Mammary epithelial cell (primary cell): ENCODE measurements at regions not wholly inside any gene's neighbourhood (a gene's known extent, or its start where the extent isn't known, plus 50 kb on each side); places are given as distances from the start of the nearest gene placed in this dataset.

Experiments used
- EZH2 ChIP-seq: IDR thresholded peaks from 2 replicates; pipeline ENCODE4 v1.6.1; 2012; ENCODE audit warnings: low read length, inconsistent platforms, borderline replicate concordance
- TF ChIP-seq, protein P1 (sequence below), 2 donors: IDR thresholded peaks in 1 of 2; conservative IDR thresholded peaks in 1 of 2; 2 replicates each; pipeline ENCODE4 v1.5.1; 2011 to 2012; ENCODE audit warnings: inconsistent platforms in 2 of 2, low read length in 2 of 2, mild to moderate bottlenecking in 2 of 2, control low read depth in 1 of 2, low read depth in 1 of 2; ENCODE audit not compliant: insufficient read depth in 1 of 2; ENCODE audit errors: extremely low read depth in 1 of 2

DNA sequence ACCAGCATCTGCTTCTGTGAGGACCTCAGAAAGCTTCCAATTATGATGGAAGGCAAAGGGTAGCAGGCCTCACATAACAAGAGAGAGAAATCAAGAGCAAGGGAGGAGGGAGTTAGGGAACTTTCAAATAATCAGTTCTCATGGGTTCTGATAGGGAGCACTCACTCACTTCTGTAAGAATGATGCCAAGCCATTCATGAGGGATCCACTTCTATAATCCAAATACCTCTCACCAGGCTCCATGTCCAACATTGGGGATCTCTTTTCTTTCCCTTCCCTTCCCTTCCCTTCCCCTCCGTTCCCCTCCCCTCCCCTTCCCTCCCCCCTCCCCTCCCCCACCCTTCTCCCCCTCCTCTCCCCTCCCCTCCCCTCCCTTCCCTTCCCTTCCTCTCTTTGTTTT lies 884.6 kb upstream of the GHITM start:
- TF ChIP-seq, protein P1, sequence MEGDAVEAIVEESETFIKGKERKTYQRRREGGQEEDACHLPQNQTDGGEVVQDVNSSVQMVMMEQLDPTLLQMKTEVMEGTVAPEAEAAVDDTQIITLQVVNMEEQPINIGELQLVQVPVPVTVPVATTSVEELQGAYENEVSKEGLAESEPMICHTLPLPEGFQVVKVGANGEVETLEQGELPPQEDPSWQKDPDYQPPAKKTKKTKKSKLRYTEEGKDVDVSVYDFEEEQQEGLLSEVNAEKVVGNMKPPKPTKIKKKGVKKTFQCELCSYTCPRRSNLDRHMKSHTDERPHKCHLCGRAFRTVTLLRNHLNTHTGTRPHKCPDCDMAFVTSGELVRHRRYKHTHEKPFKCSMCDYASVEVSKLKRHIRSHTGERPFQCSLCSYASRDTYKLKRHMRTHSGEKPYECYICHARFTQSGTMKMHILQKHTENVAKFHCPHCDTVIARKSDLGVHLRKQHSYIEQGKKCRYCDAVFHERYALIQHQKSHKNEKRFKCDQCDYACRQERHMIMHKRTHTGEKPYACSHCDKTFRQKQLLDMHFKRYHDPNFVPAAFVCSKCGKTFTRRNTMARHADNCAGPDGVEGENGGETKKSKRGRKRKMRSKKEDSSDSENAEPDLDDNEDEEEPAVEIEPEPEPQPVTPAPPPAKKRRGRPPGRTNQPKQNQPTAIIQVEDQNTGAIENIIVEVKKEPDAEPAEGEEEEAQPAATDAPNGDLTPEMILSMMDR (conservative IDR thresholded peaks at IDR 0.05 in 1 of 2, IDR thresholded peaks at IDR 0.05 in 1 of 2; ENCODE audit: extremely low read depth in 1 of 2, insufficient read depth in 1 of 2, low read depth in 1 of 2, low read length in 2 of 2), result no peak
- no peak for TF ChIP-seq EZH2
